SK-N-SH (cell line): ENCODE measurements at regions not wholly inside any gene's neighbourhood (a gene's known extent, or its start where the extent isn't known, plus 50 kb on each side); places are given as distances from the start of the nearest gene placed in this dataset.

Experiments used
- CTCF ChIA-PET: fragments of 300-600, 350-600 bp; formaldehyde crosslinking; extraction: SDS; loops from one replicate; lab custom pipeline; 2021; lab: Yijun Ruan, JAX
- POLR2A ChIA-PET: fragments of 350-600 bp; sonication (Branson Sonifier 250); formaldehyde crosslinking; extraction: SDS; loops from one replicate; lab custom pipeline; 2020; ENCODE audit warnings: antibody characterized with exemption, inconsistent platforms; lab: Yijun Ruan, JAX
- DNase-seq: peaks from one replicate; pipeline ENCODE4 v3.0.0; 2012
- H2AFZ ChIP-seq: fragments of 200-600 bp; sonication (generic); 2 replicates; pipeline ENCODE4 v1.8.1; 2016; ENCODE audit warnings: antibody characterized with exemption, mild to moderate bottlenecking, low read depth
- H3F3A ChIP-seq: fragments of 200-600 bp; sonication (generic); replicated peaks from 2 replicates; pipeline ENCODE3; 2016; ENCODE audit warnings: antibody characterized with exemption, mild to moderate bottlenecking; ENCODE audit not compliant: insufficient read depth
- H3K27ac ChIP-seq, 2 experiments: fragments of 200-500 bp in 1 of 2; fragments of 200-600 bp in 1 of 2; sonication (Bioruptor generic) in 1 of 2; sonication (generic), shearing (Covaris generic) in 1 of 2; 2 replicates each; pipeline versions ENCODE4 v1.5.1 to v1.6.1; 2014 to 2016; ENCODE audit warnings: low read depth in 2 of 2, inconsistent platforms in 1 of 2, low read length in 1 of 2, mild to moderate bottlenecking in 1 of 2, mixed read lengths in 1 of 2
- H3K27me3 ChIP-seq: fragments of 200-600 bp; sonication (generic), shearing (Covaris generic); 2 replicates; pipeline ENCODE4 v1.6.1; 2016; ENCODE audit warnings: mixed run types; ENCODE audit not compliant: insufficient read depth
- H3K36me3 ChIP-seq, 2 experiments: fragments of 200-500 bp in 1 of 2; fragments of 200-600 bp in 1 of 2; sonication (Bioruptor generic) in 1 of 2; sonication (generic) in 1 of 2; replicated peaks in 1 of 2; 2 replicates each; pipeline versions ENCODE3 to v1.5.1; 2014 to 2016; ENCODE audit warnings: low read length in 1 of 2, mild to moderate bottlenecking in 1 of 2; ENCODE audit not compliant: insufficient read depth in 2 of 2, control insufficient read depth in 1 of 2
- H3K4me1 ChIP-seq, 2 experiments: fragments of 200-500 bp in 1 of 2; fragments of 200-600 bp in 1 of 2; sonication (Bioruptor generic) in 1 of 2; sonication (generic), shearing (Covaris generic) in 1 of 2; 2 replicates each; pipeline versions ENCODE4 v1.5.1 to v1.6.1; 2014 to 2016; ENCODE audit warnings: low read depth in 1 of 2, low read length in 1 of 2, mixed run types in 1 of 2; ENCODE audit not compliant: insufficient read depth in 2 of 2, control insufficient read depth in 1 of 2
- H3K4me2 ChIP-seq: fragments of 200-600 bp; sonication (generic), shearing (Covaris generic); 2 replicates; pipeline ENCODE4 v1.6.1; 2017; ENCODE audit warnings: mixed run types
- H3K4me3 ChIP-seq, 2 experiments: fragments of 200-500 bp in 1 of 2; fragments of 200-600 bp in 1 of 2; sonication (Bioruptor generic) in 1 of 2; sonication (generic), shearing (Covaris generic) in 1 of 2; 2 replicates each; pipeline versions ENCODE4 v1.5.1 to v1.8.1; 2014 to 2016; ENCODE audit warnings: low read depth in 2 of 2, inconsistent platforms in 1 of 2, low read length in 1 of 2, mild to moderate bottlenecking in 1 of 2, mixed read lengths in 1 of 2, moderate library complexity in 1 of 2
- H3K79me2 ChIP-seq: fragments of 200-600 bp; sonication (generic); 2 replicates; pipeline ENCODE4 v1.8.1; 2017; ENCODE audit warnings: mild to moderate bottlenecking; ENCODE audit not compliant: insufficient read depth
- H3K9ac ChIP-seq: fragments of 200-600 bp; sonication (generic); 2 replicates; pipeline ENCODE4 v1.6.1; 2017; ENCODE audit warnings: mixed run types
- H3K9me2 ChIP-seq: fragments of 200-600 bp; sonication (generic); 2 replicates; pipeline ENCODE4 v1.6.1; 2017; ENCODE audit warnings: mixed run types
- H3K9me3 ChIP-seq: fragments of 200-600 bp; sonication (generic); 2 replicates; pipeline ENCODE4 v1.6.1; 2017; ENCODE audit warnings: mixed run types, mild to moderate bottlenecking, moderate library complexity
- H4K20me1 ChIP-seq: fragments of 200-600 bp; sonication (generic); 2 replicates; pipeline ENCODE4 v1.6.1; 2017; ENCODE audit warnings: mild to moderate bottlenecking, mixed run types; ENCODE audit not compliant: insufficient read depth
- CHD2 ChIP-seq: fragments of 150-350 bp; IDR thresholded peaks from 2 replicates; pipeline ENCODE4 v1.6.1; 2018; ENCODE audit warnings: low read length; ENCODE audit not compliant: partially characterized antibody
- EP300 ChIP-seq, 2 experiments: IDR thresholded peaks; 2 replicates each; pipeline versions ENCODE4 v1.4.0 to v1.6.1; 2012; ENCODE audit warnings: borderline replicate concordance in 1 of 2, low read depth in 1 of 2, low read length in 1 of 2
- FOXM1 ChIP-seq: IDR thresholded peaks from 2 replicates; pipeline ENCODE4 v1.4.0; 2012; ENCODE audit warnings: low read depth, mild to moderate bottlenecking
- JUND ChIP-seq: IDR thresholded peaks from 2 replicates; pipeline ENCODE4 v1.4.0; 2012
- MEF2A ChIP-seq: IDR thresholded peaks from 2 replicates; pipeline ENCODE4 v1.4.0; 2012; ENCODE audit warnings: low read depth, borderline replicate concordance
- TAF1 ChIP-seq: IDR thresholded peaks from 2 replicates; pipeline ENCODE4 v1.6.1; 2012; ENCODE audit warnings: low read depth, mild to moderate bottlenecking, low read length, moderate library complexity, borderline replicate concordance
- TEAD4 ChIP-seq: IDR thresholded peaks from 2 replicates; pipeline ENCODE4 v1.4.0; 2012; ENCODE audit warnings: mild to moderate bottlenecking, borderline replicate concordance; ENCODE audit not compliant: insufficient read depth
- WGBS: methylation state at CpG from one replicate; pipeline ENCODE4 v1.1.6; 2017; ENCODE audit warnings: low lambda C conversion rate; 5-methylcytosine and 5-hydroxymethylcytosine counted together
- TF ChIP-seq, protein P1 (sequence below): IDR thresholded peaks from 2 replicates; pipeline ENCODE4 v1.4.0; 2012; ENCODE audit warnings: low read depth, borderline replicate concordance
- TF ChIP-seq, protein P2 (sequence below): IDR thresholded peaks from 2 replicates; pipeline ENCODE4 v1.4.0; 2012; ENCODE audit warnings: low read depth, borderline replicate concordance
- TF ChIP-seq, protein P3 (sequence below): fragments of 150-350 bp; IDR thresholded peaks from 2 replicates; pipeline ENCODE4 v1.6.1; 2017; ENCODE audit warnings: antibody characterized with exemption, low read length, low read depth, borderline replicate concordance

DNA sequence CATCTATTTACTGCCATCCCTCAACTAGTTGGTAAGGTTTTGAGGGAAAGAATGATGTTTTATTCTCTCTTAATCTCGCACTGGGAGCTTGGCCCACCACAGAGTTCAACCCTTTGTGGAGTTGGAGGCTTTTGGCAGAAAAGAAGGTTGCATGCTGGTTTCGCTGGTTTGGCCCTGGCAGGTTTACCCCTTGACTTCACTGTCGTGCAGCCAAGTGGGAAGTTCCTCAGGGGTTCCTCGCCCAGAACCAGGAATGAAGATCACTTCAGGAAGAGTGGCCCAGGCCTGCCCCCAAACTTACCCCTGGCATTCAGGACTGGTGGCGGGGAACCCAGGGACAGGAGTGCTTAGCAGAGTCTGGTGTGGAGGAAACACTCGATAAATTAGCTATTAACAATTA, 103.1 kb upstream of the LYZL2 start:
- Histone ChIP-seq H4K20me1 (no peaks in the 10 kb centered on the region), H3K4me2 (no peak overlapping the region), H3K4me3 (no peak overlapping the region), H3K9me2 (no peaks in the 10 kb centered on the region), H3K9ac (no peak overlapping the region), H3K79me2 (no peaks in the 10 kb centered on the region), H3K27ac (no peak overlapping the region), H3K9me3 (no peaks in the 10 kb centered on the region), H2AFZ (no peak overlapping the region), H3K36me3 (no peaks in the 10 kb centered on the region), H3K4me1 (peaks cover 0 to 5% of the 10 kb centered on the region in 2 experiments; a peak in 1 of 4 replicates), H3F3A (peaks cover 5% of the 10 kb centered on the region), H3K27me3 (no peaks in the 10 kb centered on the region)
- DNase-seq = no peak
- WGBS = 88% methylated on average over 6 of the region's 6 CpGs
- ChIA-PET POLR2A (no interaction called here), CTCF (interaction anchor here (0.9 to 1.5 kb wide), 3 partner anchors 50 to 1130 kb away, joined by 3 to 4 read pairs (median 4); no protein-coding TSS in a partner anchor)
- TF ChIP-seq FOXM1 (no peak), MEF2A (no peak), EP300 (IDR thresholded peaks at IDR 0.05; ENCODE audit: borderline replicate concordance in 1 of 2, low read depth in 1 of 2, low read length in 1 of 2) (no peak), TAF1 (no peak), JUND (no peak), CHD2 (no peak)
- TF ChIP-seq, protein P1, sequence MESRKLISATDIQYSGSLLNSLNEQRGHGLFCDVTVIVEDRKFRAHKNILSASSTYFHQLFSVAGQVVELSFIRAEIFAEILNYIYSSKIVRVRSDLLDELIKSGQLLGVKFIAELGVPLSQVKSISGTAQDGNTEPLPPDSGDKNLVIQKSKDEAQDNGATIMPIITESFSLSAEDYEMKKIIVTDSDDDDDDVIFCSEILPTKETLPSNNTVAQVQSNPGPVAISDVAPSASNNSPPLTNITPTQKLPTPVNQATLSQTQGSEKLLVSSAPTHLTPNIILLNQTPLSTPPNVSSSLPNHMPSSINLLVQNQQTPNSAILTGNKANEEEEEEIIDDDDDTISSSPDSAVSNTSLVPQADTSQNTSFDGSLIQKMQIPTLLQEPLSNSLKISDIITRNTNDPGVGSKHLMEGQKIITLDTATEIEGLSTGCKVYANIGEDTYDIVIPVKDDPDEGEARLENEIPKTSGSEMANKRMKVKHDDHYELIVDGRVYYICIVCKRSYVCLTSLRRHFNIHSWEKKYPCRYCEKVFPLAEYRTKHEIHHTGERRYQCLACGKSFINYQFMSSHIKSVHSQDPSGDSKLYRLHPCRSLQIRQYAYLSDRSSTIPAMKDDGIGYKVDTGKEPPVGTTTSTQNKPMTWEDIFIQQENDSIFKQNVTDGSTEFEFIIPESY = no peak
- TF ChIP-seq, protein P2, sequence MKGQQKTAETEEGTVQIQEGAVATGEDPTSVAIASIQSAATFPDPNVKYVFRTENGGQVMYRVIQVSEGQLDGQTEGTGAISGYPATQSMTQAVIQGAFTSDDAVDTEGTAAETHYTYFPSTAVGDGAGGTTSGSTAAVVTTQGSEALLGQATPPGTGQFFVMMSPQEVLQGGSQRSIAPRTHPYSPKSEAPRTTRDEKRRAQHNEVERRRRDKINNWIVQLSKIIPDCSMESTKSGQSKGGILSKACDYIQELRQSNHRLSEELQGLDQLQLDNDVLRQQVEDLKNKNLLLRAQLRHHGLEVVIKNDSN = no peak

DNA sequence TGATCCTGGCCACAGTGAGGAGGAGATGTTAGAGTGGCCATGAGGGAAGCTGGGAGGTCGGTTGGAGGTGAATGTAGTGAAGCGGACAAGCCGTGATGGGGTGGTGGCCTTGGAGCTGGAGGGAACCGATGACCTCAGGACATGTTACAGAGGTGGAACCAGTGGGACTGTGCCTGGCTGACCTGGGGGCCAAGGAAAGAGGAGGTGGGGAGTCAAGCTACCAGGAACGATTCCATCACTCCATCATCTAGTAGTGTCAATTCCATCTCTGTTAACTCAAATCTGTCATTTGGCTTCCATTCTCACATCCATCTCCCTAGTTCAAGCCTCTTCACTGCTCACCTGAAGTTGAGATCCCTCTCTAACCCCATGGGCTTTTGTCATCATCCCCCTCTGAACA, 102.4 kb upstream of the LYZL2 start:
- ChIA-PET POLR2A (no interaction called here), CTCF (interaction anchor here (0.9 to 1.6 kb wide), 4 partner anchors 44 to 1131 kb away, joined by 3 to 4 read pairs (median 4); no protein-coding TSS in a partner anchor)
- DNase-seq = no peak
- Histone ChIP-seq H3F3A (peaks cover 5% of the 10 kb centered on the region), H3K27me3 (no peaks in the 10 kb centered on the region), H3K9me2 (no peaks in the 10 kb centered on the region), H3K79me2 (no peaks in the 10 kb centered on the region), H3K9me3 (no peaks in the 10 kb centered on the region), H2AFZ (no peak overlapping the region), H3K4me2 (no peak overlapping the region), H3K9ac (no peak overlapping the region), H3K36me3 (no peaks in the 10 kb centered on the region), H4K20me1 (no peaks in the 10 kb centered on the region), H3K4me1 (peaks cover 2 to 5% of the 10 kb centered on the region in 2 experiments; a peak in 1 of 4 replicates), H3K4me3 (no peak overlapping the region), H3K27ac (no peak overlapping the region)
- WGBS = 93% methylated on average over 5 of the region's 5 CpGs
- TF ChIP-seq, protein P3, sequence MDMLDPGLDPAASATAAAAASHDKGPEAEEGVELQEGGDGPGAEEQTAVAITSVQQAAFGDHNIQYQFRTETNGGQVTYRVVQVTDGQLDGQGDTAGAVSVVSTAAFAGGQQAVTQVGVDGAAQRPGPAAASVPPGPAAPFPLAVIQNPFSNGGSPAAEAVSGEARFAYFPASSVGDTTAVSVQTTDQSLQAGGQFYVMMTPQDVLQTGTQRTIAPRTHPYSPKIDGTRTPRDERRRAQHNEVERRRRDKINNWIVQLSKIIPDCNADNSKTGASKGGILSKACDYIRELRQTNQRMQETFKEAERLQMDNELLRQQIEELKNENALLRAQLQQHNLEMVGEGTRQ = no peak
- TF ChIP-seq EP300 (IDR thresholded peaks at IDR 0.05; ENCODE audit: borderline replicate concordance in 1 of 2, low read depth in 1 of 2, low read length in 1 of 2) = no peak
- TF ChIP-seq TEAD4 = no peak
